OCI-LY1 (cell line): ENCODE measurements at regions not wholly inside any gene's neighbourhood (a gene's known extent, or its start where the extent isn't known, plus 50 kb on each side); places are given as distances from the start of the nearest gene placed in this dataset.

Source experiments
- H2AFZ ChIP-seq: fragments of 200-600 bp; sonication (generic), shearing (Covaris generic); 2 replicates; pipeline ENCODE4 v1.6.0; 2014; ENCODE audit warnings: antibody characterized with exemption, mild to moderate bottlenecking, low read length
- H3F3A ChIP-seq: fragments of 200-600 bp; sonication (generic), shearing (Covaris generic); 2 replicates; pipeline ENCODE4 v1.6.0; 2014; ENCODE audit warnings: mild to moderate bottlenecking, antibody characterized with exemption, low read length, moderate library complexity; ENCODE audit not compliant: insufficient read depth
- H3K27ac ChIP-seq: fragments of 200-600 bp; sonication (generic); 2 replicates; pipeline ENCODE4 v1.5.1; 2014; ENCODE audit warnings: low read length, mixed run types, mild to moderate bottlenecking, low read depth; ENCODE audit not compliant: poor library complexity, severe bottlenecking
- H3K27me3 ChIP-seq: fragments of 200-600 bp; sonication (generic); 2 replicates; pipeline ENCODE4 v1.6.0; 2014; ENCODE audit warnings: antibody characterized with exemption, mild to moderate bottlenecking, low read length, moderate library complexity; ENCODE audit not compliant: insufficient read depth
- H3K36me3 ChIP-seq: fragments of 200-600 bp; sonication (generic); 2 replicates; pipeline ENCODE4 v1.6.1; 2014; ENCODE audit warnings: mild to moderate bottlenecking, antibody characterized with exemption, low read length, moderate library complexity, mixed read lengths; ENCODE audit not compliant: insufficient read depth
- H3K4me1 ChIP-seq: fragments of 200-600 bp; sonication (generic); 2 replicates; pipeline ENCODE4 v1.5.1; 2014; ENCODE audit warnings: mild to moderate bottlenecking, low read length, moderate library complexity; ENCODE audit not compliant: insufficient read depth, severe bottlenecking
- H3K4me2 ChIP-seq: fragments of 200-600 bp; sonication (generic), shearing (Covaris generic); 2 replicates; pipeline ENCODE4 v1.6.1; 2014; ENCODE audit warnings: low read length
- H3K4me3 ChIP-seq: fragments of 200-600 bp; sonication (generic); 2 replicates; pipeline ENCODE4 v1.5.1; 2014; ENCODE audit warnings: low read length, low read depth, mild to moderate bottlenecking, mixed read lengths; ENCODE audit not compliant: poor library complexity, severe bottlenecking
- H3K79me2 ChIP-seq: fragments of 200-600 bp; shearing (Covaris generic); 2 replicates; pipeline ENCODE4 v1.6.1; 2016; ENCODE audit warnings: mixed run types, low read length, mixed read lengths; ENCODE audit not compliant: insufficient read depth
- H3K9ac ChIP-seq: fragments of 200-600 bp; sonication (generic), shearing (Covaris generic); 2 replicates; pipeline ENCODE4 v1.6.1; 2014; ENCODE audit warnings: mild to moderate bottlenecking, low read length, mixed read lengths
- H3K9me2 ChIP-seq: fragments of 200-600 bp; sonication (generic), shearing (Covaris generic); 2 replicates; pipeline ENCODE4 v1.6.1; 2014; ENCODE audit warnings: low read depth, mild to moderate bottlenecking, low read length, mixed read lengths
- H3K9me3 ChIP-seq: fragments of 200-600 bp; shearing (Covaris generic); 2 replicates; pipeline ENCODE4 v1.6.1; 2014; ENCODE audit warnings: low read length, mixed read lengths
- H4K20me1 ChIP-seq: fragments of 200-600 bp; sonication (generic), shearing (Covaris generic); 2 replicates; pipeline ENCODE4 v1.6.0; 2016; ENCODE audit warnings: mild to moderate bottlenecking, low read length; ENCODE audit not compliant: insufficient read depth
- CTCF ChIP-seq: fragments of 200-600 bp; sonication (generic), shearing (Covaris generic); IDR thresholded peaks from 2 replicates; pipeline ENCODE4 v1.5.1; 2017; ENCODE audit warnings: mild to moderate bottlenecking, antibody characterized with exemption, low read length, moderate library complexity, mixed read lengths
- EZH2 ChIP-seq: fragments of 200-600 bp; sonication (generic), shearing (Covaris generic); IDR thresholded peaks from 2 replicates; pipeline ENCODE4 v1.8.0; 2017; ENCODE audit warnings: borderline replicate concordance, mixed run types, mild to moderate bottlenecking, antibody characterized with exemption, low read length, moderate library complexity, mixed read lengths

GRCh38 chr5:116389601-116390000 lies 185.0 kb downstream of the SEMA6A start:
- Histone ChIP-seq H4K20me1 (no peaks in the 10 kb centered on the region), H3K4me3 (no peak overlapping the region), H3K27me3 (no peaks in the 10 kb centered on the region), H3K9ac (no peak overlapping the region), H3K4me2 (no peak overlapping the region), H3K4me1 (no peaks in the 10 kb centered on the region), H3K9me2 (no peaks in the 10 kb centered on the region), H3F3A (no peaks in the 10 kb centered on the region), H3K36me3 (no peaks in the 10 kb centered on the region), H3K27ac (no peak overlapping the region), H3K79me2 (no peaks in the 10 kb centered on the region), H3K9me3 (0 out of 2 replicates have a peak, but pooled peaks cover 2% of the 10 kb centered on the region), H2AFZ (no peak overlapping the region)
- no peak for TF ChIP-seq EZH2
- no peak for TF ChIP-seq CTCF

- Histone ChIP-seq H2AFZ (no peak overlapping the region), H3K27me3 (no peaks in the 10 kb centered on the region), H3F3A (no peaks in the 10 kb centered on the region), H3K27ac (no peak overlapping the region), H3K9me3 (0 out of 2 replicates have a peak, but pooled peaks cover 2% of the 10 kb centered on the region), H3K4me2 (no peak overlapping the region), H4K20me1 (no peaks in the 10 kb centered on the region), H3K4me1 (no peaks in the 10 kb centered on the region), H3K36me3 (no peaks in the 10 kb centered on the region), H3K79me2 (no peaks in the 10 kb centered on the region), H3K9ac (no peak overlapping the region), H3K4me3 (no peak overlapping the region), H3K9me2 (no peaks in the 10 kb centered on the region)
- TF ChIP-seq CTCF: no peak
These were observed 185.9 kb downstream of the SEMA6A start for GRCh38 chr5:116388564-116389258.

- Histone ChIP-seq H3K79me2 (no peaks in the 10 kb centered on the region), H3K9ac (no peak overlapping the region), H3K27me3 (no peaks in the 10 kb centered on the region), H3K4me1 (no peaks in the 10 kb centered on the region), H3F3A (no peaks in the 10 kb centered on the region), H3K27ac (no peak overlapping the region), H4K20me1 (no peaks in the 10 kb centered on the region), H3K9me2 (no peaks in the 10 kb centered on the region), H3K4me3 (no peak overlapping the region), H3K4me2 (no peak overlapping the region), H2AFZ (no peak overlapping the region), H3K36me3 (no peaks in the 10 kb centered on the region), H3K9me3 (0 out of 2 replicates have a peak, but pooled peaks cover 2% of the 10 kb centered on the region)
- TF ChIP-seq EZH2 (no peak), CTCF (no peak)
These were observed 186.9 kb downstream of the SEMA6A start for GRCh38 chr5:116387738-116388137.
